ENCODE measurements at regions not wholly inside any gene's neighbourhood (a gene's known extent, or its start where the extent isn't known, plus 50 kb on each side); places are given as distances from the start of the nearest gene placed in this dataset.

- TF ChIP-seq, protein P1, sequence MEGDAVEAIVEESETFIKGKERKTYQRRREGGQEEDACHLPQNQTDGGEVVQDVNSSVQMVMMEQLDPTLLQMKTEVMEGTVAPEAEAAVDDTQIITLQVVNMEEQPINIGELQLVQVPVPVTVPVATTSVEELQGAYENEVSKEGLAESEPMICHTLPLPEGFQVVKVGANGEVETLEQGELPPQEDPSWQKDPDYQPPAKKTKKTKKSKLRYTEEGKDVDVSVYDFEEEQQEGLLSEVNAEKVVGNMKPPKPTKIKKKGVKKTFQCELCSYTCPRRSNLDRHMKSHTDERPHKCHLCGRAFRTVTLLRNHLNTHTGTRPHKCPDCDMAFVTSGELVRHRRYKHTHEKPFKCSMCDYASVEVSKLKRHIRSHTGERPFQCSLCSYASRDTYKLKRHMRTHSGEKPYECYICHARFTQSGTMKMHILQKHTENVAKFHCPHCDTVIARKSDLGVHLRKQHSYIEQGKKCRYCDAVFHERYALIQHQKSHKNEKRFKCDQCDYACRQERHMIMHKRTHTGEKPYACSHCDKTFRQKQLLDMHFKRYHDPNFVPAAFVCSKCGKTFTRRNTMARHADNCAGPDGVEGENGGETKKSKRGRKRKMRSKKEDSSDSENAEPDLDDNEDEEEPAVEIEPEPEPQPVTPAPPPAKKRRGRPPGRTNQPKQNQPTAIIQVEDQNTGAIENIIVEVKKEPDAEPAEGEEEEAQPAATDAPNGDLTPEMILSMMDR (conservative IDR thresholded peaks at IDR 0.05; ENCODE audit: low read depth, low read length) = no peak
- TF ChIP-seq FOS (IDR thresholded peaks at IDR 0.05; ENCODE audit: low read depth, low read length) (no peak), RCOR1 (IDR thresholded peaks at IDR 0.05; ENCODE audit: insufficient replicate concordance, low read length) (no peak)
Measured at GRCh38 chr11:129590030-129590752, 214.5 kb downstream of the BARX2 start.

All from IMR-90 (cell line).